Esophagus (tissue), 2 donors: ENCODE measurements at regions not wholly inside any gene's neighbourhood (a gene's known extent, or its start where the extent isn't known, plus 50 kb on each side); places are given as distances from the start of the nearest gene placed in this dataset.

Experiments used
- H3K27ac ChIP-seq, 2 donors: one replicate each; pipeline ENCODE4 v1.5.1; 2013; ENCODE audit warnings: low read depth in 2 of 2, mild to moderate bottlenecking in 2 of 2, inconsistent platforms in 1 of 2, low read length in 1 of 2, moderate library complexity in 1 of 2
- H3K27me3 ChIP-seq, 2 donors: one replicate each; pipeline ENCODE4 v1.6.1; 2013; ENCODE audit warnings: low read length in 2 of 2, control low read depth in 1 of 2, mild to moderate bottlenecking in 1 of 2; ENCODE audit not compliant: insufficient read depth in 2 of 2, control insufficient read depth in 1 of 2
- H3K36me3 ChIP-seq, 2 donors: one replicate each; pipeline ENCODE4 v1.6.1; 2013; ENCODE audit warnings: low read length in 1 of 2; ENCODE audit not compliant: control insufficient read depth in 2 of 2, insufficient read depth in 2 of 2
- H3K4me1 ChIP-seq, 2 donors: one replicate each; pipeline ENCODE4 v1.6.1; 2013; ENCODE audit warnings: low read length in 1 of 2; ENCODE audit not compliant: control insufficient read depth in 2 of 2, insufficient read depth in 2 of 2
- H3K4me3 ChIP-seq, 2 donors: one replicate each; pipeline ENCODE4 v1.5.1; 2013; ENCODE audit warnings: low read length in 2 of 2, mild to moderate bottlenecking in 2 of 2, low read depth in 1 of 2, moderate library complexity in 1 of 2
- H3K9me3 ChIP-seq, 2 donors: one replicate each; pipeline ENCODE4 v1.6.1; 2013; ENCODE audit warnings: mild to moderate bottlenecking in 2 of 2, low read depth in 1 of 2, low read length in 1 of 2, moderate library complexity in 1 of 2; ENCODE audit not compliant: control insufficient read depth in 2 of 2, insufficient read depth in 1 of 2
- WGBS, 2 donors: extraction: QIAGEN DNeasy Blood & Tissue Kit; methylation state at CpG; one replicate each; pipeline ENCODE4 v1.1.7; 2013; 5-methylcytosine and 5-hydroxymethylcytosine counted together
- donor health status: healthy with polysubstance abuse.
- donor health status: Bipolar disorder and iron deficiency.

DNA sequence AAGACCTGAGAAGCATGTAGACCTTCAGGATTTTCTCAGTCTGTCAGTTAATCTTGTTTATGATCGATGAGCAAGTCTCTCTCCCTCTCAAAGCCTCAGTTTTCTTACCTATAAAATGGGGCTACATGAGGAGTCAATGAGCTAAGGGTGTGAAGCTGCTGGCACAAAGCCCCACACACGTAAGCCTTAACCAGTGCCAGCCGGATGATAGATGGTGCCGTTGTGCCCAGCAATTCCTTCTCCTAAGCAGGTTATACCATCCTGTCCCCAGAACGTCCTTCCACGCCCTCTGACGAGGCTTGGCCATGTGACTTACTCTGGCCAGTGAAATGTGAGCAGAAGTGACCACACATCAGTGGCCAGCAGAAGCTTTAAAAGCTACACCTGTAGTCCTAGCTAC lies 179.0 kb downstream of the C9orf50 start:
- Histone ChIP-seq H3K9me3 (no peaks in the 10 kb centered on the region), H3K4me3 (no peak overlapping the region), H3K4me1 (peaks cover 0 to 8% of the 10 kb centered on the region in 2 donors), H3K27ac (no peak overlapping the region), H3K27me3 (no peaks in the 10 kb centered on the region), H3K36me3 (no peaks in the 10 kb centered on the region)
- 53 to 60% methylated on average over 7 of the region's 7 CpGs for WGBS, 2 donors

DNA sequence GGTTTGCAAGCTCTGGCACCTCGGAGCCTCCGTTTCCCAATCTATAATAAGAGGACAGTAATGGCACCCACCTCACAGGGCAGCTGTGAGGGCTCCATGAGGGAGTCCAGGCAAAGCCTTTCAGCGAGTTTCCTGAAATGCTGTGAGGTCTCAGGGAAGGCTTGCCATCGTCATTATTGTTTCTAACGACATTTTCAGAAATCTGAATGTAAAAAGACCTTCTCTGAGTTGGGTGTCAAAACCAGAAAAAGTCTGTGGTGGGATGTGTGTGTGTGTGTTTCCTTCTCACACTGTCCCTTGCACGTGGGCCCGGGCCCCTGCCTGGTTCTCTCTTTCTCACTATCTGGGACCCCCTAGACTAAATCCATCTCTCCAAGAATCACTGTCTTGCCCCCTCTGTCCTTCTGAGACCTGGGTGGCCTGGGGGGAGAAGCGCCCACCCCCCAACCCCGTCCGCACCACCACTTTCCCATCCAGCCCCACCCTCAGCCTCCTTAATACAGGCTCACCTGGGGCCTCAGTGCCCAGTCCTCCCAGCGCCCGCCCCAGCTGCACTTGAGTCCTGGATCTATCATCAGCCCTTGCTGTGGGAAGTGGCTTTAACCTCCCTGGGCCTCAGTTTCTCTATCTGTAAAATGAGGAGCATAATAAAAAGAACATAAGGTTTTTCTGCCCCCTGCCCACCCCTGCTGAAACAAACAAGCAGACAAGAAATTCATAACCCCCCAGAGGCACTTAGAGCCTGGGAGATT lies 180.3 kb downstream of the C9orf50 start:
- no peaks in the 10 kb centered on the region for H3K9me3 ChIP-seq

DNA sequence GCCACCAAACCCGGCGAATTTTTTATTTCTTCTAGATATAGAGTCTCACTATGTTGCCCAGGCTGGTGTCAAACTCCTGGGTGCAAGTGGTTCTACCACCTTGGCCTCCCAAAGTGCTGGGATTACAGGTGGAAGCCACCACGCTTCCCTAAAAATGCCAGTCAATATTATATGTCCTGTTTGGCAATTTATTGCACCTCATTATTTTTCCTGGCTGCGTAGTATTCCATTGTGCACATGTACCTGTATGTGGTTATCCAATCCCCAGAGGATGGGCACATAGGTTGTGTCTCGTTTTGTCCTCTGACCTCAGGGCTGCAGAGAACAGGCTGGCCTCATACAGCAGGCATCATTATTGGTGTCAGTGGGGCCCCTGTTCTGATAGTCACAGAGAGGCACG lies 181.7 kb downstream of the C9orf50 start:
- Histone ChIP-seq H3K4me3 (no peak overlapping the region), H3K36me3 (no peaks in the 10 kb centered on the region), H3K4me1 (peaks cover 0 to 10% of the 10 kb centered on the region in 2 donors), H3K27me3 (no peaks in the 10 kb centered on the region), H3K27ac (no peak overlapping the region), H3K9me3 (no peaks in the 10 kb centered on the region)
- 67 to 76% methylated on average over 6 of the region's 6 CpGs for WGBS, 2 donors

More for the DNA sequence above, 180.3 kb downstream of the C9orf50 start:
- peaks cover 0 to 10% of the 10 kb centered on the region in 2 donors for H3K4me1 ChIP-seq
- H3K27me3 ChIP-seq = no peaks in the 10 kb centered on the region
- H3K4me3 ChIP-seq = no peak overlapping the region
- WGBS, 2 donors = 69 to 74% methylated on average over 12 of the region's 12 CpGs
- no peak overlapping the region for H3K27ac ChIP-seq
- H3K36me3 ChIP-seq = no peaks in the 10 kb centered on the region

DNA sequence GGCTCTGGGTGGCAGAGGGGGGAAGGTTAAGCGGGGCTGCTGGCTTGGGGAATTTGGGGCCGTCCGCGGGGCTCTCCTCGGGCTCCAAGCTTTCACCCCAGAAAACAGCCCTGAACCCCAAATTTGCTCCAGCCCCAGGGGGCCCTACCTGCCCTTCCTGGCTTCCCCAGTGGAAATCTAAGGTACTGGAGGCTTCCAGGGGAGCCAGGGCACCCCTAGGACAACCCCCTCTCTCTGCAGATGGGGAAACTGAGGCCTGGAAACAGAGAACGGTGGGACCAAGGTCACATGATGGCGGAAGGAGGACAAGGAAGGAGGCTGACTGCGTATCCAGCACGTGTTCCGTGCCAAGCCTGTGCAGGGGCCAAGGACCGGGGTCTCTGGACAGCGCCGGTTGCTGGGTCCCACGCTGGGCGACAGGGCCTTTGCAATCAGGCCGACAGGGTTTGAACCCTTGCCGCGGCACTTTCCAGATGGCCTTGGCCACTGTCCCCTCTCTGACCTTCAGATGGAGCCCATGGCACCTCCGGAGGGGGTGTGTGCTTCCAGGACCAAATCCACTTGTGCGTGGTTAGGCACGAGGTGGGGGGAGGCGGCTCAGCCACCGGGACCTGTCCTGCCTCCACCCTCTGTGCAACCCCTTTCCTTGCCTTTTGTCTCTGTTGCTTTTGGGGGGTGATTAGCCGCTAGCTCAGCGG lies 183.1 kb downstream of the C9orf50 start:
- Histone ChIP-seq H3K9me3 (no peaks in the 10 kb centered on the region), H3K27me3 (no peaks in the 10 kb centered on the region), H3K4me3 (peak overlapping the region; percentile 38 to 40), H3K27ac (peak overlapping the region; percentile 22 to 33), H3K36me3 (no peaks in the 10 kb centered on the region), H3K4me1 (peaks cover 0 to 10% of the 10 kb centered on the region in 2 donors)
- WGBS, 2 donors = 16 to 17% methylated on average over 25 of the region's 25 CpGs

DNA sequence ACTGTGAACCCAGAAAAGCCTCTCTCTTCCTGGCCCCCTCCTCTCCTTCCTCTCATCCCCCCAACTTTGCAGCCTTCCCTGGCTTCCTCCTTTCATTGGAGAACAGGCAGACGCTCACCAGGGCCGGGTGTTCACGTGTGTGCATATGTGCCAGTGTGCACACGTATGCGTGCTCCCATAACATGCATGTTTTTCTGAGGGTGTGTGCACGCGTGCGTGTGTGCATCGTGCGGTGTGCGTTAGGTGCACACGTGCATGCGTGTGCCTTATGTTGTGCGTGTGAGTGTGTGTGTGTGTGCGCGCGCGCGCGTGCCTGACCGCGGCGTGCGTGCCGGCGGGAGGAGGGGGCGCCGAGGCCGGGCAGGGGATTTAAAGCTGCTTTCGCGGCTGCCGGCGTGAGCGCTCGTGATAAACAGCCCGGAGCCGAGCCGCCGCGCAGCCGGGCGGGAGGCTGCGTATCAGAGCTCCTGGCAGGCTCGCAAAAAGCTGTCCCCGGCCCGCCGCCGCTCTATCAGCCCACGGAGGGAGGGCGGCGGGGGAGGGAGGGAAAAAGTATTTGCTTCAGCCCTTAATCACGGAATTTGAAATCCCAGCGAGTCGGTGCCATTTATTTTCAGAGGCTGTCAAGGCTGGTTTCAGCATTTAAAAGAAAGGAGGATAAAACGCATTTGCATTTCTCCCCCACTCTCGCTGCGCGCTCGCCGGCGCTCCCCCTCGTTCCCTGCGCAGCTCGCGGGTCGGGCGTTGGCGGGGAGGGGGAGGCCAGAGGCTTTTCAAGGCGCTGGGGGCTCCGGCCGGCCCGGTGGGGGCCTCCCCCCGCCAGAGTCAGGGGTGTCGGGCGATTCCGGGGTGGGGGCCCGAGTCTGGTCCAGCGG lies 183.9 kb downstream of the C9orf50 start:
- peak overlapping the region; percentile 38 to 40 for H3K4me3 ChIP-seq
- no peaks in the 10 kb centered on the region for H3K9me3 ChIP-seq
- peaks cover 0 to 10% of the 10 kb centered on the region in 2 donors for H3K4me1 ChIP-seq
- WGBS, 2 donors = 1 to 2% methylated on average over 73 to 78 of the region's 78 CpGs
- peak overlapping the region; percentile 22 to 33 for H3K27ac ChIP-seq
- H3K36me3 ChIP-seq = no peaks in the 10 kb centered on the region
- no peaks in the 10 kb centered on the region for H3K27me3 ChIP-seq

DNA sequence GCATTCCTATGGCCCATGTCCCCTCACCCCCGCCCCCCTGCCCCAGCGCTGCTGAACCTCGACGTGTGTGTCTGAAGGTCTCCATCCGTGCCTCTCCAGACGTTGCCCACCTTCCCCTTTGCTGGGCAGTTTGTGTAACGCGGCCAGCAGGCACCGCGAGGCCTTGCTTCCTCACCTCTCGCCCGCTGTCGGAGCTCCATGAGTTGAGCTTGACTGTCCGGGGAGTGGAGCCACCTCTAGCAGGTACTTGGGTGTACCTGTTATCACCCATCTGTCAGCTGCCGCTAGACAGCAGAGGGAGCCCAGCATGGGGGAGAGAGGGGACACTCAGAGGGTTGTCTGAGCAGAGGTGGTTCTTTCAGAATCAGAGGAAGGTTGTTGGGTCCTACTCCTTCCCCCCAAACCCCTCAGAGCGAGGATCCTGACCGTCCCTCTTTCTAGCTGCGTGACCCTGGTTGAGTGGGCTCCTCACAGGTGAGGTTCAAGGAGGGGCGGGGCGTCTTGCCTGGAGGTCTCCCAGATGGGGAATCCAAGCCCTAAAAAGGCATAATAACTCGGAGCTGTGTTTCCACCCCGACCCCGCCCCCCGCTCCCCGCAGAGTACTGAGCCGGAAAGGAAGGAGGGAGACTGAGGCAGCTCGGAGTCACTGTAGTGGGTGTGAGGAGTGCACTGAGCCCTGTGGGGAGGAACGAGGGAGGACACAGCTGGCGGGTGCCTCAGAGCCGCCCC lies 184.7 kb downstream of the C9orf50 start:
- Histone ChIP-seq H3K27ac (peak overlapping the region in 1 of 2 donors; percentile 35), H3K27me3 (no peaks in the 10 kb centered on the region), H3K4me1 (peaks cover 0 to 10% of the 10 kb centered on the region in 2 donors), H3K4me3 (no peak overlapping the region), H3K36me3 (no peaks in the 10 kb centered on the region), H3K9me3 (no peaks in the 10 kb centered on the region)
- WGBS, 2 donors = 60 to 65% methylated on average over 30 of the region's 30 CpGs

DNA sequence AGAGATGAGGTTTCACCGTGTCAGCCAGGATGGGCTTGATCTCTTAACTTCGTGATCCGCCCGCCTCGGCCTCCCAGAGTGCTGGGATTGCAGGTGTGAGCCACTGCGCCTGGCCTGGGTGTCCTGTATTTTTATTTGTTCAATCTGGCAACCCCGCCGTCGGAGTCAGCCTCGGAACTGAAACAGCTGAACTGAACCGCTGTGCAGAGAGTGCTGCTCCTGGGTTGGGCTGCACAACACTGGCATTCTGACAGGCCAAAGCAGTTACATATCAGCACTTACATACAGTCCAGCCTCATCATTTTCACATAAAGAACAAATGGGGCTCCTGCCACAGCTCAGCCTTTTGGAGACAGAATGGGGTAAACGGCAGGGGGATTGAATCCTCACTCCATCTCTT lies 185.6 kb downstream of the C9orf50 start:
- Histone ChIP-seq H3K4me3 (no peak overlapping the region), H3K9me3 (no peaks in the 10 kb centered on the region), H3K27ac (no peak overlapping the region), H3K36me3 (no peaks in the 10 kb centered on the region), H3K27me3 (no peaks in the 10 kb centered on the region), H3K4me1 (peaks cover 0 to 10% of the 10 kb centered on the region in 2 donors)
- WGBS, 2 donors = 70 to 71% methylated on average over 12 of the region's 12 CpGs

DNA sequence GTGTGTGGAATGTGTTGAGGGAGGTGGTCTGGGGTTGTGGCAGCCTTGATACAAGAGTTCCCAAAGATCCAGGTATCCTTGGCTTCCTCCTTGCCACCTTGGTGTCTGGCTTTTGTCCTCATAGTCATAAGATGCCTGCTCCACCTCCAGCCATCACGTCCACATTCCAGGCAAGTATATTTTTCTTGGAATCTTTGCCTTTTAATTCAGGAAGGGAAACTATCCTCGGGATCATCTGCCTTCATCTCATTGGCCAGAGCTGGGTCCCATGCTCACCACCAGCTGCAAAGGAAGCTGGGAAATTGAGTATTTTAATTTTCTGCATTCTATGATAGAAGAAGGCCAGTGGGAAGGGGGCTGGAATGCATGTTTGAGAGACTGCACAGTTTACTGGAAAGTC lies 186.7 kb downstream of the C9orf50 start:
- 52 to 53% methylated on average over 2 of the region's 2 CpGs for WGBS, 2 donors
- H3K36me3 ChIP-seq = no peaks in the 10 kb centered on the region
- no peaks in the 10 kb centered on the region for H3K9me3 ChIP-seq

More for the DNA sequence above, 186.7 kb downstream of the C9orf50 start:
- no peak overlapping the region for H3K4me3 ChIP-seq
- H3K27me3 ChIP-seq = no peaks in the 10 kb centered on the region
- peaks cover 0 to 10% of the 10 kb centered on the region in 2 donors for H3K4me1 ChIP-seq
- no peak overlapping the region for H3K27ac ChIP-seq
